ENCODE measurements at regions not wholly inside any gene's neighbourhood (a gene's known extent, or its start where the extent isn't known, plus 50 kb on each side); places are given as distances from the start of the nearest gene placed in this dataset.

GRCh38 chr1:83799594-83799993, 199.3 kb downstream of the TTLL7 start:
- WGBS, 5 donors, result 0 to 31% (median 12%) methylated on average over 1 of the region's 1 CpG
- H3K4me1 ChIP-seq, result peaks cover 0 to 24% (median 8%) of the 10 kb centered on the region in 4 donors
- DNase-seq, result peak in 1 of 2 donors; percentile 43
- TF ChIP-seq CTCF (IDR thresholded peaks at IDR 0.05) (no peak), POLR2AphosphoS5 (IDR thresholded peaks at IDR 0.05) (no peak), POLR2A (IDR thresholded peaks at IDR 0.05) (no peak), EP300 (IDR thresholded peaks at IDR 0.05) (no peak)
- no peaks in the 10 kb centered on the region for H3K36me3 ChIP-seq
- no peak overlapping the region for H3K4me3 ChIP-seq
- intact Hi-C loops (cut with DNase I; ENCODE audit: low total_unique reads), result no loop called here
- no peak overlapping the region for H3K27ac ChIP-seq
- H3K9me3 ChIP-seq, result no peaks in the 10 kb centered on the region
- H3K27me3 ChIP-seq, result no peaks in the 10 kb centered on the region

- H3K9me3 ChIP-seq, result no peaks in the 10 kb centered on the region
- no peaks in the 10 kb centered on the region for H3K27me3 ChIP-seq
- no peaks in the 10 kb centered on the region for H3K36me3 ChIP-seq
- no peak for DNase-seq
- intact Hi-C loops (cut with DNase I; ENCODE audit: low total_unique reads), result no loop called here
- peaks cover 0 to 24% (median 8%) of the 10 kb centered on the region in 4 donors for H3K4me1 ChIP-seq
- no peak overlapping the region for H3K4me3 ChIP-seq
- no peak overlapping the region for H3K27ac ChIP-seq
- TF ChIP-seq POLR2AphosphoS5 (IDR thresholded peaks at IDR 0.05) (no peak), EP300 (IDR thresholded peaks at IDR 0.05) (no peak), CTCF (IDR thresholded peaks at IDR 0.05) (no peak), POLR2A (IDR thresholded peaks at IDR 0.05) (no peak)
These were observed 200.0 kb downstream of the TTLL7 start for GRCh38 chr1:83798965-83799364.

GRCh38 chr1:83796409-83796808, 202.5 kb downstream of the TTLL7 start:
- H3K4me3 ChIP-seq, result no peak overlapping the region
- H3K4me1 ChIP-seq, result peaks cover 0 to 14% (median 8%) of the 10 kb centered on the region in 4 donors
- H3K9me3 ChIP-seq, result no peaks in the 10 kb centered on the region
- H3K36me3 ChIP-seq, result no peaks in the 10 kb centered on the region
- H3K27ac ChIP-seq, result no peak overlapping the region
- H3K27me3 ChIP-seq, result no peaks in the 10 kb centered on the region
- WGBS, 5 donors, result 80 to 88% (median 87%) methylated on average over 4 of the region's 4 CpGs
- intact Hi-C loops (cut with DNase I; ENCODE audit: low total_unique reads), result no loop called here
- TF ChIP-seq POLR2A (IDR thresholded peaks at IDR 0.05) (no peak), POLR2AphosphoS5 (IDR thresholded peaks at IDR 0.05) (no peak)
- DNase-seq, result no peak

- DNase-seq, result no peak
- TF ChIP-seq POLR2AphosphoS5 (IDR thresholded peaks at IDR 0.05), result no peak
- no peak for TF ChIP-seq EP300 (IDR thresholded peaks at IDR 0.05)
- TF ChIP-seq POLR2A (IDR thresholded peaks at IDR 0.05), result no peak
- TF ChIP-seq CTCF (IDR thresholded peaks at IDR 0.05), result no peak
- Histone ChIP-seq H3K9me3 (no peaks in the 10 kb centered on the region), H3K27ac (no peak overlapping the region), H3K4me3 (no peak overlapping the region), H3K27me3 (no peaks in the 10 kb centered on the region), H3K4me1 (peaks cover 0 to 3% (median 2%) of the 10 kb centered on the region in 4 donors), H3K36me3 (no peaks in the 10 kb centered on the region)
- 77 to 93% (median 88%) methylated on average over 2 of the region's 2 CpGs for WGBS, 5 donors
- intact Hi-C loops (cut with DNase I; ENCODE audit: low total_unique reads), result no loop called here
These were observed 204.5 kb downstream of the TTLL7 start for GRCh38 chr1:83794384-83794783.

GRCh38 chr1:83791821-83792437, 207.0 kb downstream of the TTLL7 start:
- TF ChIP-seq EP300 (IDR thresholded peaks at IDR 0.05) (no peak), CTCF (IDR thresholded peaks at IDR 0.05) (no peak), POLR2A (IDR thresholded peaks at IDR 0.05) (no peak), POLR2AphosphoS5 (IDR thresholded peaks at IDR 0.05) (no peak)
- WGBS, 5 donors, result 86 to 93% (median 92%) methylated on average over 3 of the region's 3 CpGs
- no peaks in the 10 kb centered on the region for H3K9me3 ChIP-seq
- no peak overlapping the region for H3K27ac ChIP-seq
- H3K36me3 ChIP-seq, result no peaks in the 10 kb centered on the region
- no peak overlapping the region for H3K4me3 ChIP-seq
- H3K27me3 ChIP-seq, result no peaks in the 10 kb centered on the region
- DNase-seq, result no peak
- no peaks in the 10 kb centered on the region for H3K4me1 ChIP-seq
- intact Hi-C loops (cut with DNase I; ENCODE audit: low total_unique reads), result no loop called here

Measured in stomach (tissue), 8 donors.